ENCODE measurements at regions not wholly inside any gene's neighbourhood (a gene's known extent, or its start where the extent isn't known, plus 50 kb on each side); places are given as distances from the start of the nearest gene placed in this dataset.

DNA sequence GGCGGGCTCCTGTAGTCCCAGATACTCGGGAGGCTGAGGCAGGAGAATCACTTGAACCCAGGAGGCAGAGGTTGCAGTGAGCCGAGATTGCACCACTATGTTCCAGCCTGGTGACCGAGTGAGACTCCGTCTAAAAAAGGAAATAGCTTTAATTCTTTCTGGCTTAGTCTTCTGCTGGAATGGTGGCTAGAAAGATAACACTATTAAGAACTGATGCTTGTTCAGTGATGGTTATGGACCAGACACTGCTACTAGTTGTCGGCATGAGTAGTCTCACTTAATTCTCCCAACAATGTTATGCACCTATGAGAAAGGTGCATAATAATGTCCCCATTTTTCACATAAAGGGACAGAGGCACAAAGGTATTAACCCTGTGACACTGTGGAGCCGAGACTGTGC, 188.7 kb downstream of the HS3ST3A1 start:
- FAIRE-seq, result no peak
- H3K27ac ChIP-seq (ENCODE audit: insufficient read depth, low read depth, low read length), result no peak overlapping the region
- H3K9ac ChIP-seq (replicated peaks; ENCODE audit: extremely low read depth, insufficient read depth, low read length), result no peak overlapping the region
- BruUV-seq (replicated peaks), result no TSS peak
- H3K36me3 ChIP-seq (ENCODE audit: control insufficient read depth in 2 of 2, extremely low read depth in 1 of 2, insufficient read depth in 2 of 2, low read length in 2 of 2), result no peaks in the 10 kb centered on the region
- no peaks in the 10 kb centered on the region for H3K27me3 ChIP-seq (ENCODE audit: control insufficient read depth in 2 of 2, insufficient read depth in 2 of 2, low read length in 2 of 2)
- no peak for DNase-seq (ENCODE audit: low read depth, low spot score)
- H2AFZ ChIP-seq (ENCODE audit: low read depth, low read length), result no peak overlapping the region
- intact Hi-C loops (cut with micrococcal nuclease) (no loop called here), dilution Hi-C loops (cut with MboI; ENCODE audit: extremely low pct_ligation_motif_present, low sequenced_read_pairs) (no loop called here)
- H4K20me1 ChIP-seq (replicated peaks; ENCODE audit: control insufficient read depth, extremely low read depth, insufficient read depth, low read length), result no peaks in the 10 kb centered on the region
- H3K9me1 ChIP-seq (replicated peaks; ENCODE audit: control insufficient read depth, extremely low read depth, insufficient read depth, low read length), result no peaks in the 10 kb centered on the region
- TF ChIP-seq JUN (IDR thresholded peaks at IDR 0.05; ENCODE audit: borderline replicate concordance, insufficient read depth, insufficient read length, low read depth) (no peak), EZH2 (IDR thresholded peaks at IDR 0.05; ENCODE audit: borderline replicate concordance, low read depth, low read length, severe bottlenecking) (no peak)
- TF ChIP-seq, protein P1, sequence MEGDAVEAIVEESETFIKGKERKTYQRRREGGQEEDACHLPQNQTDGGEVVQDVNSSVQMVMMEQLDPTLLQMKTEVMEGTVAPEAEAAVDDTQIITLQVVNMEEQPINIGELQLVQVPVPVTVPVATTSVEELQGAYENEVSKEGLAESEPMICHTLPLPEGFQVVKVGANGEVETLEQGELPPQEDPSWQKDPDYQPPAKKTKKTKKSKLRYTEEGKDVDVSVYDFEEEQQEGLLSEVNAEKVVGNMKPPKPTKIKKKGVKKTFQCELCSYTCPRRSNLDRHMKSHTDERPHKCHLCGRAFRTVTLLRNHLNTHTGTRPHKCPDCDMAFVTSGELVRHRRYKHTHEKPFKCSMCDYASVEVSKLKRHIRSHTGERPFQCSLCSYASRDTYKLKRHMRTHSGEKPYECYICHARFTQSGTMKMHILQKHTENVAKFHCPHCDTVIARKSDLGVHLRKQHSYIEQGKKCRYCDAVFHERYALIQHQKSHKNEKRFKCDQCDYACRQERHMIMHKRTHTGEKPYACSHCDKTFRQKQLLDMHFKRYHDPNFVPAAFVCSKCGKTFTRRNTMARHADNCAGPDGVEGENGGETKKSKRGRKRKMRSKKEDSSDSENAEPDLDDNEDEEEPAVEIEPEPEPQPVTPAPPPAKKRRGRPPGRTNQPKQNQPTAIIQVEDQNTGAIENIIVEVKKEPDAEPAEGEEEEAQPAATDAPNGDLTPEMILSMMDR (IDR thresholded peaks at IDR 0.05; ENCODE audit: extremely low read depth in 1 of 2, insufficient read depth in 1 of 2, low read depth in 1 of 2, low read length in 2 of 2), result no peak
- TF ChIP-seq, protein P2, sequence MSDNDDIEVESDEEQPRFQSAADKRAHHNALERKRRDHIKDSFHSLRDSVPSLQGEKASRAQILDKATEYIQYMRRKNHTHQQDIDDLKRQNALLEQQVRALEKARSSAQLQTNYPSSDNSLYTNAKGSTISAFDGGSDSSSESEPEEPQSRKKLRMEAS (IDR thresholded peaks at IDR 0.05; ENCODE audit: insufficient read depth, insufficient read length), result no peak
- ChIA-PET CTCF (no interaction called here), POLR2A (no interaction called here)
- no peak overlapping the region for H3K4me2 ChIP-seq (ENCODE audit: insufficient read depth, low read length)
- peaks cover 2% of the 10 kb centered on the region for H3K9me3 ChIP-seq (replicated peaks; ENCODE audit: control insufficient read depth, insufficient read depth, low read length)
- no peak overlapping the region for H3K4me3 ChIP-seq (replicated peaks in 1 of 3; ENCODE audit: insufficient read depth in 1 of 3, low read depth in 1 of 3, low read length in 3 of 3)
- H3K79me2 ChIP-seq (ENCODE audit: control insufficient read depth, insufficient read depth, low read length), result no peaks in the 10 kb centered on the region
- no peaks in the 10 kb centered on the region for H3K4me1 ChIP-seq (ENCODE audit: control insufficient read depth, extremely low read depth, insufficient read depth, low read length)

DNA sequence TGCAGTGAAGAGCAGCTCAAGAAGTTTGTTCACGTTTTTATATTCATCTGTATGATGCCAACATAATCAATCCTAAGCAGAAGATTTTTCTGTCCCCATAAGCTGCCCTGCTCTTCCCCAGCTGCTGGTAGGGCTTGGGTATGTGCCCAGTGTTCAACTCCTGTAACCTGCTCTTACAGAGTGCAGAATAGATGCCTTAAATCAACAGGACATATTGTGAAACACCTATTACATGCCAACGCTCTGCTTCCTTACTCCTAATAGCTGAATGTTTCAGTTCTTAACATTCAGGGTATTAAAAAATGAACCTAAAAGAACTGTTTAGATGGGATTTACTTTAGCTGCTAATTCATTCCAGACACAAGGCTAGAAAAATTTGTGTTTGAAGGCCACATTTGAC, 190.9 kb downstream of the HS3ST3A1 start:
- dilution Hi-C loops (cut with MboI; ENCODE audit: extremely low pct_ligation_motif_present, low sequenced_read_pairs), result no loop called here
- no peak overlapping the region for H3K4me3 ChIP-seq (replicated peaks in 1 of 3; ENCODE audit: insufficient read depth in 1 of 3, low read depth in 1 of 3, low read length in 3 of 3)
- BruUV-seq (replicated peaks), result no TSS peak
- ChIA-PET POLR2A (no interaction called here), CTCF (interaction anchor here (1.0 kb wide), 1 partner anchor 13 kb away, joined by 3 read pairs; no protein-coding TSS in a partner anchor)
- H3K9me3 ChIP-seq (replicated peaks; ENCODE audit: control insufficient read depth, insufficient read depth, low read length), result peaks cover 3% of the 10 kb centered on the region
- no peaks in the 10 kb centered on the region for H3K36me3 ChIP-seq (ENCODE audit: control insufficient read depth in 2 of 2, extremely low read depth in 1 of 2, insufficient read depth in 2 of 2, low read length in 2 of 2)
- H3K27me3 ChIP-seq (ENCODE audit: control insufficient read depth in 2 of 2, insufficient read depth in 2 of 2, low read length in 2 of 2), result no peaks in the 10 kb centered on the region
- no peak for FAIRE-seq
- TF ChIP-seq POLR2A (IDR thresholded peaks at IDR 0.05; ENCODE audit: low read depth, low read length) (no peak), FOS (IDR thresholded peaks at IDR 0.05; ENCODE audit: borderline replicate concordance, insufficient read depth, low read length) (no peak)
- TF ChIP-seq, protein P1 (IDR thresholded peaks at IDR 0.05; ENCODE audit: extremely low read depth in 1 of 2, insufficient read depth in 1 of 2, low read depth in 1 of 2, low read length in 2 of 2), result no peak
- intact Hi-C loops (cut with micrococcal nuclease), result no loop called here
- no peaks in the 10 kb centered on the region for H3K9me1 ChIP-seq (replicated peaks; ENCODE audit: control insufficient read depth, extremely low read depth, insufficient read depth, low read length)
- H3K4me1 ChIP-seq (ENCODE audit: control insufficient read depth, extremely low read depth, insufficient read depth, low read length), result no peaks in the 10 kb centered on the region
- H2AFZ ChIP-seq (ENCODE audit: low read depth, low read length), result no peak overlapping the region
- H3K27ac ChIP-seq (ENCODE audit: insufficient read depth, low read depth, low read length), result no peak overlapping the region
- no peaks in the 10 kb centered on the region for H4K20me1 ChIP-seq (replicated peaks; ENCODE audit: control insufficient read depth, extremely low read depth, insufficient read depth, low read length)
- no peak for DNase-seq (ENCODE audit: low read depth, low spot score)
- H3K79me2 ChIP-seq (ENCODE audit: control insufficient read depth, insufficient read depth, low read length), result no peaks in the 10 kb centered on the region
- H3K4me2 ChIP-seq (ENCODE audit: insufficient read depth, low read length), result no peak overlapping the region
- H3K9ac ChIP-seq (replicated peaks; ENCODE audit: extremely low read depth, insufficient read depth, low read length), result no peak overlapping the region

All from endothelial cell of umbilical vein (primary cell).